ENCODE measurements at regions not wholly inside any gene's neighbourhood (a gene's known extent, or its start where the extent isn't known, plus 50 kb on each side); places are given as distances from the start of the nearest gene placed in this dataset.

- no TSS peak for BruUV-seq (replicated peaks)
Measured at GRCh38 chr11:109641549-109641948, 219.6 kb downstream of the C11orf87 start.

More at GRCh38 chr11:109641549-109641948, 219.6 kb downstream of the C11orf87 start:
- Histone ChIP-seq H2AFZ (ENCODE audit: control insufficient read depth, low read depth, low read length) (no peak overlapping the region), H3K9ac (ENCODE audit: control insufficient read depth, insufficient read depth, low read length) (no peak overlapping the region), H3K9me3 (replicated peaks; ENCODE audit: control insufficient read depth, insufficient read depth, low read length) (no peaks in the 10 kb centered on the region), H3K27ac (ENCODE audit: control insufficient read depth, insufficient read depth) (no peak overlapping the region), H3K79me2 (ENCODE audit: control insufficient read depth, insufficient read depth, low read length) (no peaks in the 10 kb centered on the region), H3K27me3 (replicated peaks in 1 of 2; ENCODE audit: control insufficient read depth in 2 of 2, insufficient read depth in 2 of 2, low read length in 1 of 2) (no peaks in the 10 kb centered on the region), H3K36me3 (ENCODE audit: control insufficient read depth in 2 of 2, insufficient read depth in 2 of 2, low read length in 1 of 2) (no peaks in the 10 kb centered on the region), H3K4me3 (no peak overlapping the region), H4K20me1 (ENCODE audit: control insufficient read depth, insufficient read depth) (no peaks in the 10 kb centered on the region), H3K4me2 (ENCODE audit: control insufficient read depth, insufficient read depth) (no peak overlapping the region), H3K4me1 (ENCODE audit: control insufficient read depth, insufficient read depth, low read length) (no peaks in the 10 kb centered on the region)
- in situ Hi-C loops (cut with MboI) = no loop called here
- ChIA-PET RAD21 (ENCODE audit: unreplicated experiment) (no interaction called here), SMC1A (ENCODE audit: uncharacterized antibody, unreplicated experiment) (no interaction called here), POLR2A (no interaction called here), CTCF (no interaction called here)
- DNase-seq (ENCODE audit: low read depth, low spot score) = no peak
- FAIRE-seq = no peak
- intact Hi-C loops (cut with micrococcal nuclease; ENCODE audit: unreplicated experiment) = no loop called here
- ATAC-seq = peak; percentile 47; the same call in 1 of the 3 replicates
- 15% methylated on average over 9 of the region's 9 CpGs for WGBS (ENCODE audit: insufficient coverage, insufficient replicate concordance, low lambda C conversion rate, missing lambda C conversion rate)
- TF ChIP-seq YY1 (IDR thresholded peaks at IDR 0.05; ENCODE audit: low read depth, low read length) = no peak
- peak; percentile 91 for TF ChIP-seq REST (IDR thresholded peaks at IDR 0.05; ENCODE audit: low read depth, low read length)
